Uterus (tissue), 2 donors: ENCODE measurements at regions not wholly inside any gene's neighbourhood (a gene's known extent, or its start where the extent isn't known, plus 50 kb on each side); places are given as distances from the start of the nearest gene placed in this dataset.

Source experiments
- POLR2A ChIP-seq, 2 donors: fragments of 450-650 bp; IDR thresholded peaks; one replicate each; pipeline ENCODE4 v1.6.1; 2016; ENCODE audit warnings: antibody characterized with exemption in 2 of 2, mild to moderate bottlenecking in 1 of 2, moderate library complexity in 1 of 2
- TF ChIP-seq, protein P1 (sequence below), 4 experiments: fragments of 200-600 bp in 2 of 4; fragments of 450-650 bp in 2 of 4; sonication (generic) in 2 of 4; IDR thresholded peaks; one replicate each; pipeline ENCODE4 v1.5.1; 2016 to 2019; ENCODE audit warnings: antibody characterized with exemption in 4 of 4, mild to moderate bottlenecking in 2 of 4, moderate library complexity in 1 of 4

DNA sequence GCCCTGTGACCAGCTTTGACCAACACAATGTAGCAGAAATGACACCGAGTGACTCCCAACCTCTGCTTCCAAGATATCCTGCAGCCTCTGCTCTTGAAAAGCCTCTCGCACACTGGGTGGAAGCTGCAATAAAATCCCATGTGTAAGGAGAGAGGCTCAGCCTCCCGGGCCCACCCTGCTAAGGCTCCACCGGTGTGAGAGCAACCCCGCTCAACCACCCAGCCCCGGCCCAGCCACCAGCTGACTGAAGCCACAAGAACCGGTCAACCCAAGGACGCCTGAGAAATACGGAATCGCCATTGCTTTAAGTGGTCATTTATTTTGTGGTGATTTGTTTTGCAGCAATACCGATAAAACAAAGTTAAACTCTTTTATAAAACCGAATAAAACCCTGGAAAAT is 452.8 kb upstream of the SMIM21 start:
- TF ChIP-seq, protein P1, sequence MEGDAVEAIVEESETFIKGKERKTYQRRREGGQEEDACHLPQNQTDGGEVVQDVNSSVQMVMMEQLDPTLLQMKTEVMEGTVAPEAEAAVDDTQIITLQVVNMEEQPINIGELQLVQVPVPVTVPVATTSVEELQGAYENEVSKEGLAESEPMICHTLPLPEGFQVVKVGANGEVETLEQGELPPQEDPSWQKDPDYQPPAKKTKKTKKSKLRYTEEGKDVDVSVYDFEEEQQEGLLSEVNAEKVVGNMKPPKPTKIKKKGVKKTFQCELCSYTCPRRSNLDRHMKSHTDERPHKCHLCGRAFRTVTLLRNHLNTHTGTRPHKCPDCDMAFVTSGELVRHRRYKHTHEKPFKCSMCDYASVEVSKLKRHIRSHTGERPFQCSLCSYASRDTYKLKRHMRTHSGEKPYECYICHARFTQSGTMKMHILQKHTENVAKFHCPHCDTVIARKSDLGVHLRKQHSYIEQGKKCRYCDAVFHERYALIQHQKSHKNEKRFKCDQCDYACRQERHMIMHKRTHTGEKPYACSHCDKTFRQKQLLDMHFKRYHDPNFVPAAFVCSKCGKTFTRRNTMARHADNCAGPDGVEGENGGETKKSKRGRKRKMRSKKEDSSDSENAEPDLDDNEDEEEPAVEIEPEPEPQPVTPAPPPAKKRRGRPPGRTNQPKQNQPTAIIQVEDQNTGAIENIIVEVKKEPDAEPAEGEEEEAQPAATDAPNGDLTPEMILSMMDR (IDR thresholded peaks at IDR 0.05), result no peak
- no peak for TF ChIP-seq POLR2A (IDR thresholded peaks at IDR 0.05)
